ENCODE measurements at regions not wholly inside any gene's neighbourhood (a gene's known extent, or its start where the extent isn't known, plus 50 kb on each side); places are given as distances from the start of the nearest gene placed in this dataset.

GRCh38 chr5:2929779-2930178 is 178.3 kb upstream of the IRX2 start:
- no peak for TF ChIP-seq CTCF (IDR thresholded peaks at IDR 0.05)

GRCh38 chr5:2921651-2922050 is 170.2 kb upstream of the IRX2 start:
- TF ChIP-seq CTCF (IDR thresholded peaks at IDR 0.05): no peak

- TF ChIP-seq CTCF (IDR thresholded peaks at IDR 0.05): no peak
These were observed 169.7 kb upstream of the IRX2 start for GRCh38 chr5:2921176-2921575.

GRCh38 chr5:2920312-2920711 is 168.8 kb upstream of the IRX2 start:
- no peak for TF ChIP-seq CTCF (IDR thresholded peaks at IDR 0.05)

- no peak for TF ChIP-seq CTCF (IDR thresholded peaks at IDR 0.05)
These were observed 168.0 kb upstream of the IRX2 start for GRCh38 chr5:2919310-2920018.

- TF ChIP-seq CTCF (IDR thresholded peaks at IDR 0.05): no peak
These were observed 166.0 kb upstream of the IRX2 start for GRCh38 chr5:2917524-2917923.

GRCh38 chr5:2917093-2917492 is 165.6 kb upstream of the IRX2 start:
- TF ChIP-seq CTCF (IDR thresholded peaks at IDR 0.05): no peak

Measured in LNCAP (cell line).